Stimulated activated effector memory CD8-positive, alpha-beta T cell treated with anti-CD3 and anti-CD28 coated beads, Interleukin-12 subunit alpha, Interleukin-12 subunit beta, amount 100 ng/mL, for 72 hours (primary cell): ENCODE measurements at regions not wholly inside any gene's neighbourhood (a gene's known extent, or its start where the extent isn't known, plus 50 kb on each side); places are given as distances from the start of the nearest gene placed in this dataset.

Source experiments
- ATAC-seq: fragments of 150-1000 bp; cut with Tn5 transposase; 2 replicates; pipeline ENCODE4 v1.10.0; 2021
- DNase-seq, 2 donors: peaks; one replicate each; pipeline ENCODE4 v3.0.0; 2021 to 2022; ENCODE audit warnings: low spot score in 2 of 2
- H3K27ac Mint-ChIP-seq: one replicate; pipeline ENCODE4 v1.8.0; 2022; ENCODE audit warnings: mild to moderate bottlenecking, mixed read lengths
- H3K36me3 Mint-ChIP-seq: one replicate; pipeline ENCODE4 v1.8.0; 2022; ENCODE audit warnings: mild to moderate bottlenecking, mixed read lengths
- H3K4me1 Mint-ChIP-seq: one replicate; pipeline ENCODE4 v1.8.0; 2022; ENCODE audit warnings: mixed read lengths
- H3K4me3 Mint-ChIP-seq: one replicate; pipeline ENCODE4 v1.8.0; 2022; ENCODE audit warnings: mild to moderate bottlenecking, mixed read lengths
- H3K9me3 Mint-ChIP-seq: one replicate; pipeline ENCODE4 v1.8.0; 2022; ENCODE audit warnings: mixed read lengths

- no peaks in the 10 kb centered on the region for H3K36me3 Mint-ChIP-seq
- H3K4me1 Mint-ChIP-seq, result no peaks in the 10 kb centered on the region
- no peak for ATAC-seq
- H3K27ac Mint-ChIP-seq, result no peak overlapping the region
- no peaks in the 10 kb centered on the region for H3K9me3 Mint-ChIP-seq
- DNase-seq, result no peak
- H3K4me3 Mint-ChIP-seq, result no peak overlapping the region
Observed at GRCh38 chr5:173798127-173798810, 89.9 kb upstream of the CPEB4 start.

- ATAC-seq (no peak), DNase-seq (no peak)
- Mint-ChIP-seq H3K4me3 (no peak overlapping the region), H3K27ac (no peak overlapping the region), H3K4me1 (no peaks in the 10 kb centered on the region), H3K9me3 (no peaks in the 10 kb centered on the region), H3K36me3 (no peaks in the 10 kb centered on the region)
Observed at GRCh38 chr5:173800340-173800739, 87.8 kb upstream of the CPEB4 start.

- no peak for ATAC-seq
- Mint-ChIP-seq H3K4me3 (no peak overlapping the region), H3K36me3 (no peaks in the 10 kb centered on the region), H3K4me1 (no peaks in the 10 kb centered on the region), H3K27ac (no peak overlapping the region), H3K9me3 (no peaks in the 10 kb centered on the region)
- DNase-seq, result no peak
Observed at GRCh38 chr5:173801006-173801405, 87.1 kb upstream of the CPEB4 start.

GRCh38 chr5:173802670-173803165, 85.4 kb upstream of the CPEB4 start:
- H3K36me3 Mint-ChIP-seq, result no peaks in the 10 kb centered on the region
- no peak for ATAC-seq
- no peaks in the 10 kb centered on the region for H3K9me3 Mint-ChIP-seq
- H3K27ac Mint-ChIP-seq, result no peak overlapping the region
- no peaks in the 10 kb centered on the region for H3K4me1 Mint-ChIP-seq
- H3K4me3 Mint-ChIP-seq, result no peak overlapping the region
- no peak for DNase-seq

- Mint-ChIP-seq H3K9me3 (no peaks in the 10 kb centered on the region), H3K36me3 (no peaks in the 10 kb centered on the region), H3K4me1 (no peaks in the 10 kb centered on the region), H3K4me3 (no peak overlapping the region), H3K27ac (no peak overlapping the region)
- DNase-seq (no peak), ATAC-seq (no peak)
Observed at GRCh38 chr5:173804579-173804978, 83.6 kb upstream of the CPEB4 start.

- ATAC-seq, result no peak
- Mint-ChIP-seq H3K36me3 (peaks cover 14% of the 10 kb centered on the region), H3K4me1 (peaks cover 14% of the 10 kb centered on the region), H3K9me3 (peaks cover 5% of the 10 kb centered on the region), H3K4me3 (no peak overlapping the region), H3K27ac (no peak overlapping the region)
- no peak for DNase-seq
Observed at GRCh38 chr5:173806270-173807035, 81.7 kb upstream of the CPEB4 start.

- no peak overlapping the region for H3K27ac Mint-ChIP-seq
- H3K4me1 Mint-ChIP-seq, result peaks cover 16% of the 10 kb centered on the region
- ATAC-seq (no peak), DNase-seq (no peak)
- H3K9me3 Mint-ChIP-seq, result peaks cover 8% of the 10 kb centered on the region
- H3K4me3 Mint-ChIP-seq, result no peak overlapping the region
- H3K36me3 Mint-ChIP-seq, result peaks cover 19% of the 10 kb centered on the region
Observed at GRCh38 chr5:173807181-173807655, 80.9 kb upstream of the CPEB4 start.

GRCh38 chr5:173808079-173808808, 79.9 kb upstream of the CPEB4 start:
- H3K36me3 Mint-ChIP-seq, result peaks cover 19% of the 10 kb centered on the region

GRCh38 chr5:173809014-173809413, 79.1 kb upstream of the CPEB4 start:
- no peak overlapping the region for H3K4me3 Mint-ChIP-seq
- H3K9me3 Mint-ChIP-seq, result peaks cover 8% of the 10 kb centered on the region
- no peak for ATAC-seq
- no peak for DNase-seq
- H3K27ac Mint-ChIP-seq, result no peak overlapping the region
- H3K4me1 Mint-ChIP-seq, result peaks cover 16% of the 10 kb centered on the region
- H3K36me3 Mint-ChIP-seq, result peaks cover 19% of the 10 kb centered on the region

More at GRCh38 chr5:173808079-173808808, 79.9 kb upstream of the CPEB4 start:
- no peak overlapping the region for H3K4me3 Mint-ChIP-seq
- H3K9me3 Mint-ChIP-seq, result peaks cover 8% of the 10 kb centered on the region
- DNase-seq (no peak), ATAC-seq (no peak)
- peaks cover 16% of the 10 kb centered on the region for H3K4me1 Mint-ChIP-seq
- no peak overlapping the region for H3K27ac Mint-ChIP-seq

- Mint-ChIP-seq H3K36me3 (peaks cover 19% of the 10 kb centered on the region), H3K9me3 (peaks cover 8% of the 10 kb centered on the region)
Observed at GRCh38 chr5:173812811-173813550, 75.2 kb upstream of the CPEB4 start.

GRCh38 chr5:173814053-173814452, 74.1 kb upstream of the CPEB4 start:
- Mint-ChIP-seq H3K27ac (no peak overlapping the region), H3K9me3 (peaks cover 8% of the 10 kb centered on the region), H3K4me1 (peaks cover 16% of the 10 kb centered on the region), H3K36me3 (peaks cover 19% of the 10 kb centered on the region), H3K4me3 (no peak overlapping the region)
- DNase-seq (no peak), ATAC-seq (no peak)

More at GRCh38 chr5:173812811-173813550, 75.2 kb upstream of the CPEB4 start:
- DNase-seq (no peak), ATAC-seq (no peak)
- Mint-ChIP-seq H3K27ac (no peak overlapping the region), H3K4me1 (peaks cover 16% of the 10 kb centered on the region), H3K4me3 (no peak overlapping the region)

- ATAC-seq (no peak), DNase-seq (no peak)
- H3K4me3 Mint-ChIP-seq, result no peak overlapping the region
- peaks cover 14% of the 10 kb centered on the region for H3K36me3 Mint-ChIP-seq
- peaks cover 12% of the 10 kb centered on the region for H3K4me1 Mint-ChIP-seq
- H3K27ac Mint-ChIP-seq, result no peak overlapping the region
- H3K9me3 Mint-ChIP-seq, result peaks cover 4% of the 10 kb centered on the region
Observed at GRCh38 chr5:173815571-173815970, 72.6 kb upstream of the CPEB4 start.

- H3K9me3 Mint-ChIP-seq, result peaks cover 3% of the 10 kb centered on the region
- peaks cover 2% of the 10 kb centered on the region for H3K36me3 Mint-ChIP-seq
- no peak overlapping the region for H3K4me3 Mint-ChIP-seq
- no peak overlapping the region for H3K27ac Mint-ChIP-seq
- no peak for ATAC-seq
- no peak for DNase-seq
- peaks cover 8% of the 10 kb centered on the region for H3K4me1 Mint-ChIP-seq
Observed at GRCh38 chr5:173816728-173817127, 71.4 kb upstream of the CPEB4 start.

- no peak overlapping the region for H3K27ac Mint-ChIP-seq
- no peaks in the 10 kb centered on the region for H3K9me3 Mint-ChIP-seq
- DNase-seq (no peak), ATAC-seq (no peak)
- H3K36me3 Mint-ChIP-seq, result no peaks in the 10 kb centered on the region
- H3K4me1 Mint-ChIP-seq, result peaks cover 8% of the 10 kb centered on the region
- no peak overlapping the region for H3K4me3 Mint-ChIP-seq
Observed at GRCh38 chr5:173817561-173817960, 70.6 kb upstream of the CPEB4 start.

- no peak for ATAC-seq
- no peak for DNase-seq
- H3K27ac Mint-ChIP-seq, result no peak overlapping the region
- peaks cover 8% of the 10 kb centered on the region for H3K4me1 Mint-ChIP-seq
- no peak overlapping the region for H3K4me3 Mint-ChIP-seq
- H3K9me3 Mint-ChIP-seq, result no peaks in the 10 kb centered on the region
- H3K36me3 Mint-ChIP-seq, result no peaks in the 10 kb centered on the region
Observed at GRCh38 chr5:173819521-173819920, 68.6 kb upstream of the CPEB4 start.
